ENCODE measurements at regions not wholly inside any gene's neighbourhood (a gene's known extent, or its start where the extent isn't known, plus 50 kb on each side); places are given as distances from the start of the nearest gene placed in this dataset.
"Not testable (repeated sequence)": the region's sequence is repeated elsewhere in the genome, so short reads cannot be mapped to it uniquely, and the experiment has no call there.

GRCh38 chr6:74256781-74257180, 560.8 kb downstream of the CD109 start:
- DNase-seq: no peak

DNA sequence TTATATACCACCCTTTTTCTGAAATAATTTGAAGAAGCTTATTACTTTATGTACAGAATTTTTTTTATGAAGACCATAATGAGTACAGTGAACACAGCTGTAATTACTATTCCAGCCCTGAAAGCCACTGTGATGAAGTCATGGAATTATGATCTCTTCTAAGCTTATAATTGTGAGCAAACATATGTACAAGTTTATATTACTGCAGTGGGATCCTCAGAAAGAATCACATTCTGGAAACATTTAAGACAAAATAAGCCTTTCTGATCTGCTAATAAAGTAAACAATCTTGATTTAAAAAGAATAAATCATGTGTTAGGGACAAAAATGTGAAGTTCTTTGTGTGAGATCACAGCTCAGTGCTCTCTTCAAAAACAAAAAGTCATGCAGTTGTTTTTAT, 560.4 kb downstream of the CD109 start:
- no peak for DNase-seq

- DNase-seq: not testable (repeated sequence)
Observed at GRCh38 chr6:74255007-74255406, 559.0 kb downstream of the CD109 start.

- DNase-seq: not testable (repeated sequence)
Observed at GRCh38 chr6:74254147-74254546, 558.1 kb downstream of the CD109 start.

GRCh38 chr6:74253261-74253660, 557.3 kb downstream of the CD109 start:
- no peak for DNase-seq

GRCh38 chr6:74250161-74250818, 554.3 kb downstream of the CD109 start:
- no peak for DNase-seq

- no peak for DNase-seq
Observed at GRCh38 chr6:74249658-74250057, 553.7 kb downstream of the CD109 start.

- DNase-seq: no peak
Observed at GRCh38 chr6:74248966-74249365, 553.0 kb downstream of the CD109 start.

DNA sequence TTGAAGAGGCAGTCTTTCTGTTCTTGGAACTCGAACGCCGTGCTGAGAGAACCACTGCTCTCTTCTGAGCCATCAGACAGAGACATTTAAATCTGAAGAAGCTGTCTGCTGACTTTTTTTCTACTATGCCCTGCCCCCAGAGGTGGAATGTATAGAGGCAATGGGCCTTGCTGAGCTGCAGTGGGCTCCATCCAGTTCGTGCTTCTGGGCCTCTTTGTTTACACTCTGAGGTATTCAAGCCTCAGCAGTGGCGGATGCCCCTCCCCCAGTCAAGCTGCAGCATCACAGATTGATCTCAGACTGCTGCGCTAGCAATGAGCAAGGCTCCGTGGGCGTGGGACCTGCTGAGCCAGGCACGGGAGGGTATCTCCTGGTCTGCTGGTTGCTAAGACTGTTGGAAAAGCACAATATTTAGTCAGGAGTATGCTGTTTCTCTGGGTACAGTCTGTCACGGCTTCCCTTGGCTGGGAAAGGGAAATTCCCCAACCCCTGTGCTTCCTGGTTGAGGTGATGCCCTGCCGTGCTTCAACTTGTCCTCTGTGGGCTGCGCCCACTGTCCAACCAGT, 526.8 kb downstream of the CD109 start:
- no peak for DNase-seq

DNA sequence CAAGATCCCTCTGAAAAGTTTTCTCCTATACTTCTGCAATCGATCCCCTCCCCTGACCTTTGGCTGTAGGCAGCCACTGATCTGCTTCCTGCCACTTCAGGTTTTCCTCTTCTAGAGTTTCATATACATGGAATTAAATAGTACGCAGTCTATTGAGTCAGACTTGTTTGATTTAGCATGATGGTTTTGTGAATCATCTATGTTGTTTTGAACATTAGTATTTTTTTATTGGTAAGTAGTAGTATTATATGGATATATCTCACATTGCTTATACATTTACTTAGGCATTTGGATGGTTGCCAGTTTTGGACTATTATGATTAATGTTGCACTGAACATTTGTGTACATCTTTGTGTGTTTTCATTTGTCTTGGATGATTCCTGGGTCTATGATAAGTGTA, 518.0 kb downstream of the CD109 start:
- DNase-seq: no peak

- DNase-seq: no peak
Observed at GRCh38 chr6:74208239-74208638, 512.2 kb downstream of the CD109 start.

DNA sequence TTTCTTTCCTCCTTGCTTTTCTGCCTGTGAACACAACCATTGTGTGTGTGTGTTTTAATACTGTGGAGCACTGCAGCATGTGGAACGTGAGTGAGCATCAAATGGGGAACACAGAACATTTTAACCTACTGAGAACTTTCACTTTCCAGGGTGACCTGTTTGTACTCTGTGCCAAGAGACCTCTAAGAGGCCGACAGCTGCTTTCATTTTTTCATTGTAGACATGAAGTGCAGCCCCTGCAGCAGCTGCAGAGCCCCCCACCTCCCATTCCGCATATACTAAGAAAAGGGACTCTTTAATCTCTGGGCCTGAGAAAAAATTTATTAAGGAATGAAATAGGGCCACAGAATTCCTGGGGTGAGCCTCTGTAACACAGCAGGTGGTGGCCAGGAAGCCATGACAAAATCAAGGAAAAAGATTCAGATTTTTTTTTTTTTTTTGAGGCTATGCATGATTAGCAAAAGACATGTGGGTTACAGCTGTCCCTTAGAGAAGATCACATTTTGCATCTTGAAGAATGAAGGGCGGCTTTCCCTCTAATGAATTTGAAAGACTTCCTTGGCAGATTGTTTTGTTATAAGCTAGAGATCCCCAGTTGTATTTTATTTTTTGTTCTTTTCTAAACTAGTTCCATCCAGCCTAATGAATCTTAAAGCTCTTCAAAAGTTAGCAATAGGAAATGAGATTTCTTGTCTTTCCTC, 503.4 kb downstream of the CD109 start:
- no peak for DNase-seq

DNA sequence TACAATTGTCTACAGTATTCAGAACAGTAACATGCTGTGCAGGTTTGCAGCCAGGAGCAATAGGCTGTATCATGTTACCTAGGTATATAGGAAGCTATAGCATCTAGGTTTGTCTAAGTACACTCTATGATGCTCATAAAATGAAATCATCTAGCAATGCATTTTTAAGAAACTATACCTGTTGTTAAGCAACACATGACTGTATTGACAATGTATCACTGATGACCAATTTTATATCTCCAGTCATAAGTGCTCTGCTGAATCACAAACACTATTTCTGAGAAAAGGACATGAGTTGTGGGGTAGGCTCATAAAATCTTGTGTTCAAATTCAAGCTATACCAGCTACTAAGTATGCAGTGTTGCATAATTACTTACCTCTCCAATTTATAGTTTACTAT, 501.3 kb downstream of the CD109 start:
- no peak for DNase-seq

DNA sequence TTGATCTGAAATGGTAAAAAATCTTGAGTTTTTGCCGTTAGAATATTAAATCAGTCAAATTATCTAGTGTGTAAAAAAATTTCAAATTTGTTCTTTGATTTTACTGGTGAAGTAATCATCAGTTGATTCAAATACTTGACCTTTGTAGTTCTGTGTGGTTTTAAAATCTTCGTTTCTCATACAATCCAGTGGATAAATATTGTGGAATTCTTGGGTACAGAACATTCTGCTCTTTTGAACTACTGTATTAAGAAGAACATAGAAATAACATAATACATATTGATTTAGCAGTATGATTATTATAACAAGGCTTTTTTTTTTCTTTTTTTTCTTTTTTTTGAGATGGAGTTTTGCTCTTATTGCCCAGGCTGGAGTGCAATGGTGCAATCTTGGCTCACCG, 491.8 kb downstream of the CD109 start:
- DNase-seq: no peak

DNA sequence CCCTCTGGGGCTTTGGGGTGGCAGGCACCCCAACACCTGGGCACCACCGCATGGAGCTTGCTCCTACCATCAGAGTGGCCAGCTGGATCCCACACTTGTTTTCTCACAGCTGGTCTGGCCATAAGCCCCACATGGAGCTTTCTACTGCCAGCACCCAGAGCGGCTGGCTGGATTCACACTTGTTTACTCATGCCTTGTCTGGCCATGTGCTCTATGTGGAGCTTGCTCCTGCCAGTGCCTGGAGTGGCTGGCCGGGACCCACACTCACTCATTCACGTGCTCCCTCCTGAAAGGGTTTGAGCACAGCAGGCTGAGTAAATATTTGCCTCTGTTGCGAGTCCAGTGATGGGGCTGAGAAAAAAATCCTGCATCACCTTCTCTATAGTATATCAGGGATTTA, 487.0 kb downstream of the CD109 start:
- no peak for DNase-seq

GRCh38 chr6:74181471-74181870, 485.5 kb downstream of the CD109 start:
- no peak for DNase-seq

DNA sequence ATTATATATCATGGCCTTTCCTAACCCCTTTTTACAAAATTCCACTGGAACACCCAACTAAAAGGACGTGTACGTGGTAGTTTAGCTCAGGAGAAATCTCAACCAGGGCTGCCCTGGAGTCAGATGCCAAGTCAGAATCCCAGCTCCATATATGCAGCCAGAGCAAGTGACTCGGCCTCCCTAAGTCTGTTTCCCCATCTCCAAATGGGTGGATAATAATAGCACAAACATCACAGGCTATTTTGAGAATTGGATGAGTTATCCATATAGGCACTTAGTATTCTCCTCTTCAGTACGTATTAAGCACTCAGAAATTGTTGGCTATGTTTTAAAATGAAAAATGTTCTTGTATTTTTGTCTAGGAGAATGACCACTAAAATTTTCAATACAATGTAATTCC, 481.5 kb downstream of the CD109 start:
- DNase-seq: no peak

GRCh38 chr6:74170550-74170949, 474.5 kb downstream of the CD109 start:
- DNase-seq: not testable (repeated sequence)

GRCh38 chr6:74170118-74170517, 474.1 kb downstream of the CD109 start:
- DNase-seq: no peak

DNA sequence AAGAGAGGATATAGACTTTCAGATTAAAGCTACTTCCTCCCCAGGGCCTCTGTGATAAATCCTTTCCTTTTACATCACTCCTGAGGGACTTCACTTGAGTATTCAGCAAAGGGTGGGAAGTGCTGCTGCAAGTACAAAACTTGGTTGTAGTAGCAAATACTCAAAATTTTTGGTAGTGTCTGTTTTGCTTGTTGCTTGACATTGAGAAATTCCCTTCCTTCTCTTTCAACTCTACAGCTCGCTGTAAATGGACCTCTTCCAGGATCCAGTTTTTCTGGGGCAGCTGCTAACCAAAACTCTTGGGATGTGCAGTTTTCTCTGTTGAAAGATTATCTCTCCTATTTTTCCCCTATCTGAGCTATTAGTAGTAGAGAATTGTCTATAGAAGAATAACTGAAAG, 472.0 kb downstream of the CD109 start:
- DNase-seq: no peak

- DNase-seq: no peak
Observed at GRCh38 chr6:74167511-74167910, 471.5 kb downstream of the CD109 start.

GRCh38 chr6:74166849-74167248, 470.8 kb downstream of the CD109 start:
- no peak for DNase-seq

- DNase-seq: no peak
Observed at GRCh38 chr6:74161380-74161779, 465.4 kb downstream of the CD109 start.

DNA sequence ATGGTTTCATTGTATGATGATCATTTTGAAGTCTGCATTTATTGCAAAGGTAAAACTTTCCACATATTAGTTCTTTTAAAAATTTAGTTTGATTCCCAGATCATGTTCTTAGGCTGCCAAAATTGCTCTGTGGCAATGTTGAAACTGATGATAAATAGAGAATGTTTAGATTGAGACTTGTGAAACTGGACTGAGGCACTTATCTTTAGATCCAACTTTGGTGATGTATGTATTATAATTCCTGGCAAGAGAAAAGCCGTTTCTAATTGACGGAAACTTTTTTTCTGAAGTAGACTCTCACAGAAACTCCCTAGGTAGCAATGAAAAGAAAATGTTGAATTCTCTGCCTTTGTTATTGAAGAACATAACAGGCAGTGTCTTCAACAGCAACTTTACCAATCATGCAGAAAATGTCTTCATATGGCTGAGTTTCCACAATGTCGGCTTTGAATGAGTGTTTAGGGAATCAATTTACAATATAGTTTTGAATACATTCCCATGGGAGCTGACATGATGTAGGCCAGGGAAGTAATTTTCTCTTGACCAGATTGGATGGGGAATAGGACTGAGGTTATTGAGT, 456.2 kb downstream of the CD109 start:
- DNase-seq: no peak
